Upper lobe of right lung (tissue), 1 donor: ENCODE measurements at regions not wholly inside any gene's neighbourhood (a gene's known extent, or its start where the extent isn't known, plus 50 kb on each side); places are given as distances from the start of the nearest gene placed in this dataset.
A peak's percentile ranks its signal among the peaks of the same experiment; 100 is the strongest.

Experiments
- ATAC-seq: fragments of 200-7000 bp; cut with Tn5 transposase; one replicate; pipeline ENCODE4 v1.9.1; 2020; ENCODE audit warnings: mild to moderate bottlenecking, moderate library complexity
- DNase-seq: peaks from one replicate; pipeline ENCODE4 v3.0.0-alpha.2; 2020
- H3K27ac ChIP-seq: fragments of 200-600 bp; one replicate; pipeline ENCODE4 v1.8.0; 2022
- H3K27me3 ChIP-seq: fragments of 200-600 bp; one replicate; pipeline ENCODE4 v1.8.0; 2022; ENCODE audit warnings: mild to moderate bottlenecking
- H3K36me3 ChIP-seq: fragments of 200-600 bp; one replicate; pipeline ENCODE4 v1.8.0; 2022
- H3K4me1 ChIP-seq: fragments of 200-600 bp; one replicate; pipeline ENCODE4 v1.8.0; 2022
- H3K4me3 ChIP-seq: fragments of 200-600 bp; one replicate; pipeline ENCODE4 v1.8.0; 2022; ENCODE audit warnings: mild to moderate bottlenecking
- H3K9me3 ChIP-seq: fragments of 200-600 bp; one replicate; pipeline ENCODE4 v1.8.0; 2022
- intact Hi-C: fragments of 100-400 bp; cut with DNase I; formaldehyde crosslinking; loops from one replicate; pipeline ENCODE4 v1.11.0; 2022
- TF ChIP-seq, protein P1 (sequence below): fragments of 200-600 bp; IDR thresholded peaks from one replicate; pipeline ENCODE4 v1.8.0; 2022; ENCODE audit warnings: antibody characterized with exemption
- donor health status: DM: no; HTN: yes; CAD: no; lungs with severe emphysema.

DNA sequence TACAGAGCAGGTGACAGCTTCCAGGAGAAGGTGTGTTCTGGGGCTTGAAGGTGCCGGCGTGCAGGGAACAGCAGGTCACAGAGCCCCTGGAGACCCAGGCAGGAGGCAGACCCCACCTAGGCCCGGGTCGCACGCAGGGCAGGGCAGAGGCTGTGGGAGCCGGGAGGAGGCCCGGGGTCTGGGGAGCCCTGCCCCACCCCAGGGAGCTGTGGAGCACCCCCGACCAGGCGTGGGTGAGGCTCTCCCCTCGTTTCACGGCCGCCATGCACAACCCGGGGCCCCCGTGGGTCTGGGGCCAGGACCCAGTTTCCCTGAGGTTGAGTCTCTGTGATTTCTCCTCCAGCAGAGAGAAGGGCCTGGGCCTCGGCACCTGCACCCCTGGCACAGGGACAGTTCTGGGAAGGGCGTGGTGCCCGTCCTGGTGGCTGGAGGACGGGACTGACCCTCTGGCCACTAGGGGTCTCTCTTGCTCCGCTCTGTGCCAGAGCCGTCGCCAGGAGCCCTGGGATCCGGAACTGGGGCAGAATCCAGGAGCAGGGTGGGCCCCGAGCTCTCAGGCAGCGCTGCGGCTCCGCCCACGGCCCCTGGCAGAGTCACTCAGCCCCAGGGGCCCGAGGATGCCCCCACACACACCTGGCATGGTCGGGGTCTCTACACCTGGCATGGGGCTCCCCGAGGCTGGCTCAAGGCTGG, 75.2 kb upstream of the FBRSL1 start:
- intact Hi-C loops: loop anchor here (5.0 kb wide), 1 partner anchor 108 kb away; no protein-coding TSS in a partner anchor
- H3K9me3 ChIP-seq: no peaks in the 10 kb centered on the region
- H3K27ac ChIP-seq: no peak overlapping the region
- TF ChIP-seq, protein P1, sequence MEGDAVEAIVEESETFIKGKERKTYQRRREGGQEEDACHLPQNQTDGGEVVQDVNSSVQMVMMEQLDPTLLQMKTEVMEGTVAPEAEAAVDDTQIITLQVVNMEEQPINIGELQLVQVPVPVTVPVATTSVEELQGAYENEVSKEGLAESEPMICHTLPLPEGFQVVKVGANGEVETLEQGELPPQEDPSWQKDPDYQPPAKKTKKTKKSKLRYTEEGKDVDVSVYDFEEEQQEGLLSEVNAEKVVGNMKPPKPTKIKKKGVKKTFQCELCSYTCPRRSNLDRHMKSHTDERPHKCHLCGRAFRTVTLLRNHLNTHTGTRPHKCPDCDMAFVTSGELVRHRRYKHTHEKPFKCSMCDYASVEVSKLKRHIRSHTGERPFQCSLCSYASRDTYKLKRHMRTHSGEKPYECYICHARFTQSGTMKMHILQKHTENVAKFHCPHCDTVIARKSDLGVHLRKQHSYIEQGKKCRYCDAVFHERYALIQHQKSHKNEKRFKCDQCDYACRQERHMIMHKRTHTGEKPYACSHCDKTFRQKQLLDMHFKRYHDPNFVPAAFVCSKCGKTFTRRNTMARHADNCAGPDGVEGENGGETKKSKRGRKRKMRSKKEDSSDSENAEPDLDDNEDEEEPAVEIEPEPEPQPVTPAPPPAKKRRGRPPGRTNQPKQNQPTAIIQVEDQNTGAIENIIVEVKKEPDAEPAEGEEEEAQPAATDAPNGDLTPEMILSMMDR: peak; percentile 93
- H3K36me3 ChIP-seq: no peaks in the 10 kb centered on the region
- H3K4me1 ChIP-seq: no peaks in the 10 kb centered on the region
- ATAC-seq (peak; percentile 95), DNase-seq (peak; percentile 88)
- peaks cover 20% of the 10 kb centered on the region for H3K27me3 ChIP-seq
- H3K4me3 ChIP-seq: no peak overlapping the region

DNA sequence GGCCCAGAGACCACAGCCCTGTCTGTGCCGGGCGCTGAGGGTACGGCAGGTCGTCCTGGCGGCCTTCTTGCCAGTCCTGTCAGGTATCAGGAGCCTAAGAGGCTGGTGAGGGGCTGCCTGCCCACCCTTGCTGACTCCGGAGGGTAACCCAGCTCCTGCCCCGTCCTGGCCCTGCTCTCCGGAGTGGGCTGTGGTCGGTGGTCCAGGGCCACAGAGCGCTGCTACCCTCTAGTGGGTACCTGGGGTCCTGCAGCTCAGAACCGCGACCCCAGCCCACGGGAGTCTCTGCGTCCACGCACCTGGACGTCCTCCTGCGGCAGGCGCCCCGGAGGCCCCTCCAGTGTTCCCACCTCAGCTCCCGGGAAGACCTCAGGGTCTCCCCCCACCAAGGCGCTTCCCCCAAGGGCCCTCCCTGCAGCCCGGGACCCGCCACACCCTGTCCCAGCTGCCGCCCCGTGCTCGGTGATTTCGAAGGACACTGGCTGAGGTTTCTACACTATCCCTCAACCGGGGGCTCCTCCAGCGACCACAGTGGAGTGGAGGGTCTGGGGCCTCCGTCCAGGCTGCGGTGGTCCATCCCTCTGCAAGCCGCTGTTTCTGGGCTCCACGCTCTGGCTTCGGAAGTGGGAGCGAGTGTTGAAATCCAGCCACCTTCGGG, 75.9 kb upstream of the FBRSL1 start:
- H3K27me3 ChIP-seq: peaks cover 20% of the 10 kb centered on the region
- TF ChIP-seq, protein P1: peak; percentile 33
- no peaks in the 10 kb centered on the region for H3K9me3 ChIP-seq
- intact Hi-C loops: no loop called here
- no peak for DNase-seq
- H3K36me3 ChIP-seq: no peaks in the 10 kb centered on the region
- no peak overlapping the region for H3K27ac ChIP-seq
- H3K4me1 ChIP-seq: no peaks in the 10 kb centered on the region
- H3K4me3 ChIP-seq: no peak overlapping the region
- no peak for ATAC-seq

DNA sequence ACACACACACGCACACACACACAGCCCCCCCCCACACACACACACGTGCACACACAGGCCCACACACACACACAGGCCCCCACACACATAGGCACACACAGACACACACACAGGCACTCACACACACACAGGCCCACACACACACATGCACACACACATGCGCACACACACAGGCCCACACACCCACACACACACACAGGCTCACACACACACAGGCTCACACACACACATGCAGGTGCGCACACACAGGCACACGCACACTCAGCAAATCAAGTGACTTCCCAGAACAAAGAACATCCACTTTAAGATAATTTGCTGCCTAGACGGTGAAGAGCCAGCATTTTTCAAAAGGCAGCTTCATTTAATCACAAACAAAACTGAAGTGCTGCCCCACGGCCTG, 78.5 kb upstream of the FBRSL1 start:
- H3K27me3 ChIP-seq: peaks cover 13% of the 10 kb centered on the region

DNA sequence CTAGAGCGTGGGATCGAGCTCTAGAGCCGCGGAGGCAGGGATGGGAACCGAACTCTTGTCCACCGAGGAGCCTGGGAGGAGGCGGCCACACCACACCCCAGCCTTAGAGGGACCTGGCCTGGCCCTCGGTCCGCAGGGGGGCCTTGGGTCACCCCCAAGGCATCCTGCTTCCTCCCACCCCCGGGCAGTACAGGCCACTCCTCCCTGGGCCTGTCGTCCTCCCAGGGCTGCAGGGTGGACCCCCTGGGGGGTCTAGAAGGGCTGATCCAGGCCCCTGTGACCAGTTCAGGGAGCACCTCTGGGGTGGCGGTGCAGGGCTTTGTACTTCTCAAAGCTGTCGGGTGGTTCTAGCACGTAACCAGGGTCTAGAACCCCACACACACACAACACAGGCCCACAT, 79.1 kb upstream of the FBRSL1 start:
- Histone ChIP-seq H3K36me3 (no peaks in the 10 kb centered on the region), H3K27ac (no peak overlapping the region), H3K9me3 (no peaks in the 10 kb centered on the region), H3K4me3 (no peak overlapping the region), H3K27me3 (peaks cover 13% of the 10 kb centered on the region), H3K4me1 (no peaks in the 10 kb centered on the region)
- no peak for DNase-seq
- TF ChIP-seq, protein P1: no peak
- intact Hi-C loops: no loop called here
- ATAC-seq: no peak

More for the DNA sequence above, 78.5 kb upstream of the FBRSL1 start:
- Histone ChIP-seq H3K36me3 (no peaks in the 10 kb centered on the region), H3K4me1 (no peaks in the 10 kb centered on the region), H3K27ac (no peak overlapping the region), H3K4me3 (no peak overlapping the region), H3K9me3 (no peaks in the 10 kb centered on the region)
- TF ChIP-seq, protein P1: no peak
- intact Hi-C loops: no loop called here
- no peak for ATAC-seq
- no peak for DNase-seq

GRCh38 chr12:132410296-132410625, 79.7 kb upstream of the FBRSL1 start:
- intact Hi-C loops: no loop called here
- ATAC-seq (no peak), DNase-seq (no peak)
- Histone ChIP-seq H3K27me3 (peaks cover 10% of the 10 kb centered on the region), H3K27ac (no peak overlapping the region), H3K9me3 (no peaks in the 10 kb centered on the region), H3K4me3 (no peak overlapping the region), H3K4me1 (no peaks in the 10 kb centered on the region), H3K36me3 (no peaks in the 10 kb centered on the region)
- TF ChIP-seq, protein P1: no peak
